ENCODE measurements at regions not wholly inside any gene's neighbourhood (a gene's known extent, or its start where the extent isn't known, plus 50 kb on each side); places are given as distances from the start of the nearest gene placed in this dataset.

GRCh38 chr12:24476310-24476709 is 472.6 kb downstream of the BCAT1 start:
- ATAC-seq (no peak), DNase-seq (no peak)
- Mint-ChIP-seq H3K9me3 (no peaks in the 10 kb centered on the region), H3K4me1 (ENCODE audit: low read depth) (no peaks in the 10 kb centered on the region), H3K4me3 (no peak overlapping the region), H3K36me3 (ENCODE audit: insufficient read depth) (no peaks in the 10 kb centered on the region), H3K27me3 (ENCODE audit: low read depth) (peaks cover 3% of the 10 kb centered on the region)

- H3K36me3 Mint-ChIP-seq (ENCODE audit: insufficient read depth), result no peaks in the 10 kb centered on the region
- H3K4me3 Mint-ChIP-seq, result no peak overlapping the region
- H3K27me3 Mint-ChIP-seq (ENCODE audit: low read depth), result peaks cover 3% of the 10 kb centered on the region
- no peaks in the 10 kb centered on the region for H3K9me3 Mint-ChIP-seq
- ATAC-seq (no peak), DNase-seq (no peak)
- no peaks in the 10 kb centered on the region for H3K4me1 Mint-ChIP-seq (ENCODE audit: low read depth)
These were observed 473.6 kb downstream of the BCAT1 start for GRCh38 chr12:24475337-24475736.

- H3K4me1 Mint-ChIP-seq (ENCODE audit: low read depth), result no peaks in the 10 kb centered on the region
- DNase-seq (no peak), ATAC-seq (no peak)
- no peaks in the 10 kb centered on the region for H3K9me3 Mint-ChIP-seq
- no peaks in the 10 kb centered on the region for H3K27me3 Mint-ChIP-seq (ENCODE audit: low read depth)
- no peak overlapping the region for H3K4me3 Mint-ChIP-seq
- H3K36me3 Mint-ChIP-seq (ENCODE audit: insufficient read depth), result no peaks in the 10 kb centered on the region
These were observed 475.8 kb downstream of the BCAT1 start for GRCh38 chr12:24473097-24473496.

GRCh38 chr12:24470050-24470449 is 478.9 kb downstream of the BCAT1 start:
- H3K9me3 Mint-ChIP-seq, result no peaks in the 10 kb centered on the region
- ATAC-seq, result no peak
- no peaks in the 10 kb centered on the region for H3K36me3 Mint-ChIP-seq (ENCODE audit: insufficient read depth)
- H3K27me3 Mint-ChIP-seq (ENCODE audit: low read depth), result no peaks in the 10 kb centered on the region
- H3K4me1 Mint-ChIP-seq (ENCODE audit: low read depth), result no peaks in the 10 kb centered on the region
- DNase-seq, result no peak
- no peak overlapping the region for H3K4me3 Mint-ChIP-seq

GRCh38 chr12:24469089-24469488 is 479.8 kb downstream of the BCAT1 start:
- Mint-ChIP-seq H3K9me3 (no peaks in the 10 kb centered on the region), H3K36me3 (ENCODE audit: insufficient read depth) (no peaks in the 10 kb centered on the region), H3K4me1 (ENCODE audit: low read depth) (no peaks in the 10 kb centered on the region), H3K4me3 (no peak overlapping the region), H3K27me3 (ENCODE audit: low read depth) (no peaks in the 10 kb centered on the region)
- DNase-seq (no peak), ATAC-seq (no peak)

- no peaks in the 10 kb centered on the region for H3K9me3 Mint-ChIP-seq
- H3K4me1 Mint-ChIP-seq (ENCODE audit: low read depth), result no peaks in the 10 kb centered on the region
- DNase-seq (no peak), ATAC-seq (no peak)
- H3K4me3 Mint-ChIP-seq, result no peak overlapping the region
- H3K36me3 Mint-ChIP-seq (ENCODE audit: insufficient read depth), result no peaks in the 10 kb centered on the region
- H3K27me3 Mint-ChIP-seq (ENCODE audit: low read depth), result no peaks in the 10 kb centered on the region
These were observed 481.7 kb downstream of the BCAT1 start for GRCh38 chr12:24467226-24467625.

- Mint-ChIP-seq H3K4me3 (no peak overlapping the region), H3K4me1 (ENCODE audit: low read depth) (no peaks in the 10 kb centered on the region), H3K27me3 (ENCODE audit: low read depth) (no peaks in the 10 kb centered on the region), H3K9me3 (no peaks in the 10 kb centered on the region), H3K36me3 (ENCODE audit: insufficient read depth) (no peaks in the 10 kb centered on the region)
- ATAC-seq (no peak), DNase-seq (no peak)
These were observed 485.5 kb downstream of the BCAT1 start for GRCh38 chr12:24463375-24463774.

GRCh38 chr12:24462946-24463345 is 486.0 kb downstream of the BCAT1 start:
- Mint-ChIP-seq H3K4me1 (ENCODE audit: low read depth) (no peaks in the 10 kb centered on the region), H3K27me3 (ENCODE audit: low read depth) (no peaks in the 10 kb centered on the region), H3K4me3 (no peak overlapping the region), H3K36me3 (ENCODE audit: insufficient read depth) (no peaks in the 10 kb centered on the region), H3K9me3 (no peaks in the 10 kb centered on the region)
- ATAC-seq (no peak), DNase-seq (no peak)

- Mint-ChIP-seq H3K36me3 (ENCODE audit: insufficient read depth) (no peaks in the 10 kb centered on the region), H3K4me1 (ENCODE audit: low read depth) (no peaks in the 10 kb centered on the region)
These were observed 488.4 kb downstream of the BCAT1 start for GRCh38 chr12:24460506-24460905.

GRCh38 chr12:24460099-24460498 is 488.8 kb downstream of the BCAT1 start:
- Mint-ChIP-seq H3K9me3 (no peaks in the 10 kb centered on the region), H3K27me3 (ENCODE audit: low read depth) (no peaks in the 10 kb centered on the region), H3K4me3 (no peak overlapping the region), H3K36me3 (ENCODE audit: insufficient read depth) (no peaks in the 10 kb centered on the region), H3K4me1 (ENCODE audit: low read depth) (no peaks in the 10 kb centered on the region)
- ATAC-seq, result no peak
- DNase-seq, result no peak

More at GRCh38 chr12:24460506-24460905, 488.4 kb downstream of the BCAT1 start:
- Mint-ChIP-seq H3K4me3 (no peak overlapping the region), H3K9me3 (no peaks in the 10 kb centered on the region), H3K27me3 (ENCODE audit: low read depth) (no peaks in the 10 kb centered on the region)
- DNase-seq, result no peak
- ATAC-seq, result no peak

- no peak for DNase-seq
- Mint-ChIP-seq H3K9me3 (no peaks in the 10 kb centered on the region), H3K4me3 (no peak overlapping the region), H3K36me3 (ENCODE audit: insufficient read depth) (no peaks in the 10 kb centered on the region), H3K4me1 (ENCODE audit: low read depth) (no peaks in the 10 kb centered on the region), H3K27me3 (ENCODE audit: low read depth) (no peaks in the 10 kb centered on the region)
- ATAC-seq, result no peak
These were observed 493.1 kb downstream of the BCAT1 start for GRCh38 chr12:24455811-24456210.

GRCh38 chr12:24447678-24448077 is 498.2 kb upstream of the SOX5 start:
- DNase-seq (no peak), ATAC-seq (no peak)
- Mint-ChIP-seq H3K27me3 (ENCODE audit: low read depth) (no peaks in the 10 kb centered on the region), H3K4me3 (no peak overlapping the region), H3K4me1 (ENCODE audit: low read depth) (no peaks in the 10 kb centered on the region), H3K36me3 (ENCODE audit: insufficient read depth) (no peaks in the 10 kb centered on the region), H3K9me3 (no peaks in the 10 kb centered on the region)

- peaks cover 2% of the 10 kb centered on the region for H3K9me3 Mint-ChIP-seq
These were observed 496.8 kb upstream of the SOX5 start for GRCh38 chr12:24446287-24446686.

GRCh38 chr12:24444634-24445033 is 495.2 kb upstream of the SOX5 start:
- Mint-ChIP-seq H3K4me1 (ENCODE audit: low read depth) (no peaks in the 10 kb centered on the region), H3K4me3 (no peak overlapping the region), H3K36me3 (ENCODE audit: insufficient read depth) (no peaks in the 10 kb centered on the region), H3K9me3 (peaks cover 5% of the 10 kb centered on the region), H3K27me3 (ENCODE audit: low read depth) (peaks cover 2% of the 10 kb centered on the region)
- DNase-seq, result no peak
- no peak for ATAC-seq

More at GRCh38 chr12:24446287-24446686, 496.8 kb upstream of the SOX5 start:
- no peak for ATAC-seq
- H3K27me3 Mint-ChIP-seq (ENCODE audit: low read depth), result no peaks in the 10 kb centered on the region
- no peak overlapping the region for H3K4me3 Mint-ChIP-seq
- DNase-seq, result no peak
- no peaks in the 10 kb centered on the region for H3K4me1 Mint-ChIP-seq (ENCODE audit: low read depth)
- H3K36me3 Mint-ChIP-seq (ENCODE audit: insufficient read depth), result no peaks in the 10 kb centered on the region

- no peaks in the 10 kb centered on the region for H3K4me1 Mint-ChIP-seq (ENCODE audit: low read depth)
- H3K9me3 Mint-ChIP-seq, result peaks cover 5% of the 10 kb centered on the region
- DNase-seq, result no peak
- ATAC-seq, result no peak
- H3K36me3 Mint-ChIP-seq (ENCODE audit: insufficient read depth), result no peaks in the 10 kb centered on the region
- no peak overlapping the region for H3K4me3 Mint-ChIP-seq
- peaks cover 2% of the 10 kb centered on the region for H3K27me3 Mint-ChIP-seq (ENCODE audit: low read depth)
These were observed 492.0 kb upstream of the SOX5 start for GRCh38 chr12:24441458-24441857.

- no peak for ATAC-seq
- H3K27me3 Mint-ChIP-seq (ENCODE audit: low read depth), result peaks cover 2% of the 10 kb centered on the region
- H3K4me1 Mint-ChIP-seq (ENCODE audit: low read depth), result no peaks in the 10 kb centered on the region
These were observed 487.2 kb upstream of the SOX5 start for GRCh38 chr12:24436667-24437066.

More at GRCh38 chr12:24436667-24437066, 487.2 kb upstream of the SOX5 start:
- Mint-ChIP-seq H3K4me3 (no peak overlapping the region), H3K36me3 (ENCODE audit: insufficient read depth) (no peaks in the 10 kb centered on the region), H3K9me3 (peaks cover 11% of the 10 kb centered on the region)
- DNase-seq, result no peak
